OCI-LY7 (cell line): ENCODE measurements at regions not wholly inside any gene's neighbourhood (a gene's known extent, or its start where the extent isn't known, plus 50 kb on each side); places are given as distances from the start of the nearest gene placed in this dataset.

Experiments
- CTCF ChIP-seq: fragments of 200-600 bp; sonication (generic); conservative IDR thresholded peaks from 2 replicates; pipeline ENCODE4 v1.5.1; 2014; ENCODE audit warnings: mild to moderate bottlenecking, antibody characterized with exemption, low read length, moderate library complexity, mixed read lengths
- EZH2phosphoT487 ChIP-seq: fragments of 200-600 bp; sonication (generic); IDR thresholded peaks from 2 replicates; pipeline ENCODE4 v1.6.1; 2018; ENCODE audit warnings: low read depth, borderline replicate concordance, mild to moderate bottlenecking, mixed run types, antibody characterized with exemption, low read length, moderate library complexity, mixed read lengths

DNA sequence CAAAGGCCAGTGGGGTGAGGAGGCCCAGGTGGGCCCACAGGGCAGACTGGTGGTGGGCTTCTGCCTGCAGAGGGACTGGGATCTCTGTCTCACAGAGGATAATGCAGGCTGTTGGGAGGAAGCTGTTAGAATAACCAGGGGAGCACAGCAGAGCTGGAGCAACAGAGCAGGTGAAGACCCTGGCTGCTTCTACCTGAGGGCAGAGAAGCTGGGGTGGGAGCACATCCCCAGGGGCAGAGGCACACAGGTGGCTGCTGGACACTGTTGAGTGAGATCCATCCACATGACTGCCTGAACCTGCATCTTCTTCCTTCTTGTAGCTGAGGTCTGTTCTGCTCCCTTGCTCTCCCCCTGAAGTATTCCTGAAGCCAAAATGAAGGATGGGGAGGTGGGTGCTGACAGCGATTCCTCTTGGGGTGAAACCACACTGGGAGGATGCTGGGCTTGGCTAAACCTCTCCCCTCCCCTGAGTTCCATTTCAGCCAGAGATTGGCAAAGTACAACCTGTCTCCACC lies 1725.0 kb downstream of the TP53TG3F start:
- TF ChIP-seq CTCF (no peak), EZH2phosphoT487 (no peak)
